HepG2 (cell line): ENCODE measurements at regions not wholly inside any gene's neighbourhood (a gene's known extent, or its start where the extent isn't known, plus 50 kb on each side); places are given as distances from the start of the nearest gene placed in this dataset.

Experiments
- ATAC-seq: fragments of 200-7000 bp; cut with Tn5 transposase; 3 replicates; pipeline ENCODE4 v1.9.1; 2020; ENCODE audit warnings: mild to moderate bottlenecking, moderate library complexity
- BruUV-seq: library from RNA; stranded (reverse); fragments of 400-500 nt; replicated peaks from 2 replicates; lab custom pipeline; 2021; lab: Mats Ljungman, UMichigan
- CTCF ChIA-PET: fragments of 300-600 bp; formaldehyde crosslinking; extraction: SDS; loops from one replicate; lab custom pipeline; 2021; ENCODE audit warnings: low total read pairs, inconsistent platforms, low intra/inter-chr PET ratio; lab: Yijun Ruan, JAX
- POLR2A ChIA-PET: fragments of 350-600 bp; sonication (Branson Sonifier 250); formaldehyde crosslinking; loops from one replicate; lab custom pipeline; 2020; ENCODE audit warnings: antibody characterized with exemption, inconsistent platforms; lab: Yijun Ruan, JAX
- DNase-seq: peaks from one replicate; pipeline ENCODE4 v3.0.0-alpha.2; 2015; ENCODE audit warnings: low spot score
- FAIRE-seq: peaks from 3 replicates; lab custom pipeline; 2011; peaks lifted over from hg19 to GRCh38; lab: Jason Lieb, UNC
- H2AFZ ChIP-seq: one replicate; pipeline ENCODE4 v1.6.1; 2011; ENCODE audit warnings: low read length, inconsistent platforms
- H3K27ac ChIP-seq: fragments of 300-600 bp; 3 replicates; pipeline ENCODE4 v1.8.0; 2011; ENCODE audit warnings: mixed run types, mild to moderate bottlenecking, mixed read lengths, low read length, inconsistent platforms; ENCODE audit not compliant: insufficient read depth; ENCODE audit errors: extremely low read length
- H3K27me3 ChIP-seq, 2 experiments: fragments of 200-600 bp in 1 of 2; 2 replicates in 1 of 2; 3 replicates in 1 of 2; pipeline versions ENCODE4 v1.6.0 to v1.8.0; 2011; ENCODE audit warnings: low read length in 2 of 2, mild to moderate bottlenecking in 2 of 2, moderate library complexity in 2 of 2, inconsistent platforms in 1 of 2; ENCODE audit not compliant: insufficient read depth in 2 of 2, control insufficient read depth in 1 of 2
- H3K36me3 ChIP-seq, 2 experiments: fragments of 200-600 bp in 1 of 2; replicated peaks in 1 of 2; 2 replicates in 1 of 2; 3 replicates in 1 of 2; pipeline versions ENCODE4 v1.5.1 to v1.8.0; 2011; ENCODE audit warnings: low read length in 2 of 2, inconsistent platforms in 1 of 2; ENCODE audit not compliant: insufficient read depth in 2 of 2, control insufficient read depth in 1 of 2
- H3K4me1 ChIP-seq: 2 replicates; pipeline ENCODE4 v1.5.1; 2012; ENCODE audit warnings: low read length, inconsistent platforms; ENCODE audit not compliant: insufficient read depth
- H3K4me2 ChIP-seq: 2 replicates; pipeline ENCODE4 v1.6.0; 2011; ENCODE audit warnings: low read depth, low read length, inconsistent platforms
- H3K4me3 ChIP-seq, 3 experiments: fragments of 200-600 bp in 1 of 3; sonication (generic), shearing (Covaris generic) in 1 of 3; replicated peaks in 1 of 3; 2 replicates each; pipeline ENCODE4 v1.5.1; 2011 to 2016; ENCODE audit warnings: low read length in 3 of 3, inconsistent platforms in 2 of 3, low read depth in 2 of 3, mild to moderate bottlenecking in 2 of 3, control low read depth in 1 of 3, mixed read lengths in 1 of 3; ENCODE audit not compliant: insufficient read depth in 1 of 3
- H3K79me2 ChIP-seq: one replicate; pipeline ENCODE4 v1.6.1; 2011; ENCODE audit warnings: low read length, inconsistent platforms; ENCODE audit not compliant: insufficient read depth
- H3K9ac ChIP-seq: 2 replicates; pipeline ENCODE4 v1.6.0; 2011; ENCODE audit warnings: mild to moderate bottlenecking, low read depth, low read length, inconsistent platforms; ENCODE audit not compliant: insufficient read depth
- H3K9me3 ChIP-seq: 2 replicates; pipeline ENCODE4 v1.5.1; 2012; ENCODE audit warnings: mild to moderate bottlenecking, low read length
- H4K20me1 ChIP-seq: 2 replicates; pipeline ENCODE4 v1.6.0; 2011; ENCODE audit warnings: inconsistent platforms, mild to moderate bottlenecking, low read length, moderate library complexity; ENCODE audit not compliant: insufficient read depth
- MXI1 ChIP-seq: IDR thresholded peaks from 3 replicates; pipeline ENCODE4 v1.6.1; 2012; ENCODE audit warnings: low read depth, low read length, inconsistent platforms, borderline replicate concordance
- ZNF224 ChIP-seq: sonication (generic); formaldehyde crosslinking; IDR thresholded peaks from 2 replicates; pipeline ENCODE4 v1.5.0; 2020; ENCODE audit warnings: mild to moderate bottlenecking, missing genetic modification reagents
- ZNF367 ChIP-seq: sonication (generic); formaldehyde crosslinking; IDR thresholded peaks from 2 replicates; pipeline ENCODE4 v1.4.0; 2020; ENCODE audit warnings: missing genetic modification reagents, borderline replicate concordance
- ZNF543 ChIP-seq: sonication (generic); formaldehyde crosslinking; IDR thresholded peaks from 2 replicates; pipeline ENCODE4 v1.4.0; 2020; ENCODE audit warnings: mild to moderate bottlenecking, missing genetic modification reagents
- WGBS: methylation state at CpG from one replicate; pipeline ENCODE4 v1.1.6; 2017; ENCODE audit warnings: low lambda C conversion rate; 5-methylcytosine and 5-hydroxymethylcytosine counted together
- in situ Hi-C: cut with HindIII; loops from 2 replicates; pipeline ENCODE4 v1.10.0; 2017; ENCODE audit warnings: low pct_unique_long_range_greater_than_20kb; ENCODE audit not compliant: extremely low pct_ligation_motif_present
- intact Hi-C: fragments of 100-400 bp; cut with micrococcal nuclease; formaldehyde crosslinking; loops from one replicate; pipeline ENCODE4 v1.10.0; 2022; ENCODE audit not compliant: unreplicated experiment

DNA sequence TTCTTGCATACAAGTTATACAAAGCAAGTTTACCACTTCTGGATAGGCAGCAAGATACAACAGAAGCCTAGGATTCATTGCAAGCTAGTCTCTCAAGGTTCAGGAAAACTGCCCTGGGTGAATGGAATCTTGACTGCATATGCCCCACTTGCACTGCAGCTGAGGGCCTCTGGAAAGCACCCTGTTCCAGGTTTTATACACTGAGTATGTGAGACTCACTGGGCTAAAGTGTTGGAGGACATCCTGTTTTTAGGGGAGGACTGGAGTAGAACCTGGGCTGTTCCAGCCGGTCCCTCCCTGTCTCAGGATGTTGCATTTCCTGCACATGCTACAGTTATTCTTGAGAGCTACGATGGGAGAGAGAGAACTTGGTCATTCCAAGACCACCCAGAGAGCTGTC is 168.5 kb upstream of the NUDT6 start:
- ATAC-seq (no peak), DNase-seq (no peak)
- H3K79me2 ChIP-seq: no peaks in the 10 kb centered on the region
- no peak overlapping the region for H3K4me2 ChIP-seq
- no peak overlapping the region for H2AFZ ChIP-seq
- H3K27me3 ChIP-seq: no peaks in the 10 kb centered on the region
- 97% methylated on average over 2 of the region's 2 CpGs for WGBS
- no TSS peak for BruUV-seq
- H3K4me3 ChIP-seq: no peak overlapping the region
- no peaks in the 10 kb centered on the region for H4K20me1 ChIP-seq
- CTCF ChIA-PET: no interaction called here
- H3K4me1 ChIP-seq: no peaks in the 10 kb centered on the region
- TF ChIP-seq ZNF224 (CRISPR knock-in tag) (peak; percentile 69; the same call in 1 of the 2 replicates), MXI1 (no peak)
- TF ChIP-seq, all 625 proteins: peak for 1
- FAIRE-seq: no peak
- peaks cover 4 to 7% of the 10 kb centered on the region in 2 experiments; a peak in 4 of 5 replicates for H3K36me3 ChIP-seq
- POLR2A ChIA-PET: no interaction called here
- in situ Hi-C loops: loop anchor here (10.0 kb wide), 1 partner anchor 1174 kb away; no protein-coding TSS in a partner anchor
- H3K9me3 ChIP-seq: no peaks in the 10 kb centered on the region
- H3K9ac ChIP-seq: no peak overlapping the region
- intact Hi-C loops: no loop called here
- no peak overlapping the region for H3K27ac ChIP-seq

DNA sequence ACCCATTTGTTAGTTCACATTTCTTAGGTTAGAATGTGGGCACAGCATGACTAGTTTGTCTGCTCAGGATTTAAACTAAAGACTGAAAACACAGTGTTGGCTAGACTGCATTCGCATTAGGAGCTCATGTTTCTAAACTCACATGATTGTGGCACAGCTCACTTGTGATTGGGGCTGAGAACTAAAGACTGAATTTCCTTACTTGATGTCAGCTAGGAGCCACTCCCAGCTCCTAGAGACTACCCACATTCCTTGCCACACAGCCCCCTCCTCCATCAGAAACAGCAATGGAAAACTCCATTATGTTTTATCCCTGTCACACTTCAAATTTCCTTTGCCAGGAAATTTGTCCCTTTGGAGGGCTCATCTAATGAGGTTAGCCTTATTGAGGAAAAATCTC is 170.2 kb upstream of the NUDT6 start:
- intact Hi-C loops: no loop called here
- H3K27ac ChIP-seq: no peak overlapping the region
- H3K4me1 ChIP-seq: no peaks in the 10 kb centered on the region
- H3K79me2 ChIP-seq: no peaks in the 10 kb centered on the region
- TF ChIP-seq ZNF543 (CRISPR knock-in tag) (peak; percentile 95), ZNF367 (CRISPR knock-in tag) (no peak)
- TF ChIP-seq, all 625 proteins: peak for 1
- WGBS: 92% methylated on average over 1 of the region's 1 CpG
- FAIRE-seq (no peak), ATAC-seq (no peak), DNase-seq (no peak)
- Histone ChIP-seq H3K4me3 (no peak overlapping the region), H4K20me1 (no peaks in the 10 kb centered on the region), H3K27me3 (no peaks in the 10 kb centered on the region), H2AFZ (no peak overlapping the region), H3K36me3 (peaks cover 4 to 7% of the 10 kb centered on the region in 2 experiments; a peak in 4 of 5 replicates), H3K9me3 (no peaks in the 10 kb centered on the region), H3K9ac (no peak overlapping the region), H3K4me2 (no peak overlapping the region)
- BruUV-seq: no TSS peak
- CTCF ChIA-PET: no interaction called here
- POLR2A ChIA-PET: no interaction called here
- in situ Hi-C loops: loop anchor here (10.0 kb wide), 1 partner anchor 1172 kb away; no protein-coding TSS in a partner anchor
